Activated CD4-positive, alpha-beta T cell treated with anti-CD3 and anti-CD28 coated beads, Interleukin-2, amount 10 ng/mL, durations not matched to agents 7 days and 5 days (primary cell): ENCODE measurements at regions not wholly inside any gene's neighbourhood (a gene's known extent, or its start where the extent isn't known, plus 50 kb on each side); places are given as distances from the start of the nearest gene placed in this dataset.

Experiments
- CTCF ChIA-PET: fragments of 350-600 bp; sonication (Branson Sonifier 250); formaldehyde crosslinking; loops from one replicate; lab custom pipeline; 2021; ENCODE audit warnings: antibody characterized with exemption; lab: Charles Lee
- POLR2A ChIA-PET: fragments of 350-600 bp; sonication (Branson Sonifier 250); formaldehyde crosslinking; loops from one replicate; lab custom pipeline; 2021; ENCODE audit warnings: antibody characterized with exemption; lab: Charles Lee
- DNase-seq: peaks from one replicate; pipeline ENCODE4 v3.0.0-alpha.2; 2020
- H3K27ac Mint-ChIP-seq: one replicate; pipeline ENCODE4 v1.8.0; 2021; ENCODE audit warnings: mild to moderate bottlenecking, moderate library complexity, mixed read lengths
- H3K27me3 Mint-ChIP-seq: one replicate; pipeline ENCODE4 v1.8.0; 2021; ENCODE audit warnings: mixed read lengths
- H3K36me3 Mint-ChIP-seq: one replicate; pipeline ENCODE4 v1.8.0; 2021; ENCODE audit warnings: low read depth, mixed read lengths
- H3K4me1 Mint-ChIP-seq: one replicate; pipeline ENCODE4 v1.8.0; 2021; ENCODE audit warnings: mixed read lengths
- H3K4me3 Mint-ChIP-seq: one replicate; pipeline ENCODE4 v1.8.0; 2021; ENCODE audit warnings: mild to moderate bottlenecking, moderate library complexity, mixed read lengths
- H3K9me3 Mint-ChIP-seq: one replicate; pipeline ENCODE4 v1.8.0; 2021; ENCODE audit warnings: mixed read lengths

GRCh38 chr15:31263751-31264558, 62.7 kb upstream of the KLF13 start:
- Mint-ChIP-seq H3K36me3 (peaks cover 10% of the 10 kb centered on the region), H3K4me3 (peak overlapping the region; percentile 43), H3K4me1 (peaks cover 93% of the 10 kb centered on the region), H3K27me3 (peaks cover 3% of the 10 kb centered on the region), H3K9me3 (no peaks in the 10 kb centered on the region), H3K27ac (peak overlapping the region; percentile 98)
- ChIA-PET POLR2A (no interaction called here), CTCF (interaction anchor here (1.0 to 10.0 kb wide), 7 partner anchors 10 to 225 kb away, joined by 3 to 49 read pairs (median 4); no protein-coding TSS in a partner anchor)
- DNase-seq, result peak; percentile 80

GRCh38 chr15:31264559-31265089, 62.0 kb upstream of the KLF13 start:
- peaks cover 93% of the 10 kb centered on the region for H3K4me1 Mint-ChIP-seq
- DNase-seq, result peak; percentile 5

GRCh38 chr15:31265090-31265870, 61.4 kb upstream of the KLF13 start:
- DNase-seq, result peak; percentile 6
- ChIA-PET CTCF (interaction anchor here (1.4 to 10.0 kb wide), 3 partner anchors 11 to 212 kb away, joined by 3 to 49 read pairs (median 5); no protein-coding TSS in a partner anchor), POLR2A (no interaction called here)
- H3K27me3 Mint-ChIP-seq, result no peaks in the 10 kb centered on the region
- H3K36me3 Mint-ChIP-seq, result peaks cover 11% of the 10 kb centered on the region
- peak overlapping the region; percentile 98 for H3K27ac Mint-ChIP-seq
- H3K4me1 Mint-ChIP-seq, result peaks cover 96% of the 10 kb centered on the region
- H3K9me3 Mint-ChIP-seq, result no peaks in the 10 kb centered on the region
- H3K4me3 Mint-ChIP-seq, result peak overlapping the region; percentile 16

More at GRCh38 chr15:31264559-31265089, 62.0 kb upstream of the KLF13 start:
- peak overlapping the region; percentile 98 for H3K27ac Mint-ChIP-seq
- CTCF ChIA-PET, result interaction anchor here (1.0 to 10.0 kb wide), 4 partner anchors 11 to 213 kb away, joined by 3 to 49 read pairs (median 4); no protein-coding TSS in a partner anchor
- no peaks in the 10 kb centered on the region for H3K27me3 Mint-ChIP-seq
- POLR2A ChIA-PET, result no interaction called here
- H3K36me3 Mint-ChIP-seq, result peaks cover 10% of the 10 kb centered on the region
- H3K9me3 Mint-ChIP-seq, result no peaks in the 10 kb centered on the region
- H3K4me3 Mint-ChIP-seq, result peak overlapping the region; percentile 43

GRCh38 chr15:31265871-31266711, 60.5 kb upstream of the KLF13 start:
- CTCF ChIA-PET, result interaction anchor here (0.6 to 10.0 kb wide), 9 partner anchors 12 to 223 kb away, joined by 3 to 49 read pairs (median 3); no protein-coding TSS in a partner anchor
- no peaks in the 10 kb centered on the region for H3K27me3 Mint-ChIP-seq

GRCh38 chr15:31266712-31267111, 59.9 kb upstream of the KLF13 start:
- H3K4me1 Mint-ChIP-seq, result peaks cover 97% of the 10 kb centered on the region
- ChIA-PET POLR2A (no interaction called here), CTCF (interaction anchor here (0.6 to 10.0 kb wide), 8 partner anchors 11 to 222 kb away, joined by 3 to 49 read pairs (median 4); no protein-coding TSS in a partner anchor)
- no peak for DNase-seq
- no peaks in the 10 kb centered on the region for H3K27me3 Mint-ChIP-seq
- H3K36me3 Mint-ChIP-seq, result peaks cover 11% of the 10 kb centered on the region
- peak overlapping the region; percentile 98 for H3K27ac Mint-ChIP-seq
- no peaks in the 10 kb centered on the region for H3K9me3 Mint-ChIP-seq
- peak overlapping the region; percentile 60 for H3K4me3 Mint-ChIP-seq

More at GRCh38 chr15:31265871-31266711, 60.5 kb upstream of the KLF13 start:
- Mint-ChIP-seq H3K27ac (peak overlapping the region; percentile 98), H3K4me1 (peaks cover 97% of the 10 kb centered on the region), H3K36me3 (peaks cover 11% of the 10 kb centered on the region), H3K4me3 (peak overlapping the region; percentile 60), H3K9me3 (no peaks in the 10 kb centered on the region)
- POLR2A ChIA-PET, result no interaction called here
- DNase-seq, result peak; percentile 89

GRCh38 chr15:31267161-31268107, 59.2 kb upstream of the KLF13 start:
- H3K9me3 Mint-ChIP-seq, result no peaks in the 10 kb centered on the region
- H3K27ac Mint-ChIP-seq, result peak overlapping the region; percentile 98
- peak overlapping the region; percentile 60 for H3K4me3 Mint-ChIP-seq
- ChIA-PET POLR2A (no interaction called here), CTCF (interaction anchor here (0.6 to 10.0 kb wide), 10 partner anchors 9 to 221 kb away, joined by 3 to 49 read pairs (median 3); no protein-coding TSS in a partner anchor)
- H3K27me3 Mint-ChIP-seq, result no peaks in the 10 kb centered on the region
- H3K36me3 Mint-ChIP-seq, result peaks cover 11% of the 10 kb centered on the region
- peak; percentile 6 for DNase-seq
- H3K4me1 Mint-ChIP-seq, result peaks cover 92% of the 10 kb centered on the region

GRCh38 chr15:31268108-31268501, 58.5 kb upstream of the KLF13 start:
- H3K4me3 Mint-ChIP-seq, result no peak overlapping the region
- peaks cover 87% of the 10 kb centered on the region for H3K4me1 Mint-ChIP-seq
- H3K27ac Mint-ChIP-seq, result peak overlapping the region; percentile 98
- H3K9me3 Mint-ChIP-seq, result no peaks in the 10 kb centered on the region
- ChIA-PET POLR2A (no interaction called here), CTCF (interaction anchor here (0.9 to 10.0 kb wide), 5 partner anchors 10 to 79 kb away, joined by 3 to 49 read pairs (median 3); no protein-coding TSS in a partner anchor)
- DNase-seq, result peak; percentile 5
- H3K27me3 Mint-ChIP-seq, result no peaks in the 10 kb centered on the region
- H3K36me3 Mint-ChIP-seq, result peaks cover 11% of the 10 kb centered on the region

- DNase-seq, result peak; percentile 5
- no peak overlapping the region for H3K4me3 Mint-ChIP-seq
Measured at GRCh38 chr15:31268911-31269784, 57.5 kb upstream of the KLF13 start.

GRCh38 chr15:31269816-31270575, 56.6 kb upstream of the KLF13 start:
- Mint-ChIP-seq H3K27ac (peak overlapping the region; percentile 77), H3K4me1 (peaks cover 83% of the 10 kb centered on the region), H3K27me3 (no peaks in the 10 kb centered on the region), H3K9me3 (no peaks in the 10 kb centered on the region), H3K4me3 (no peak overlapping the region), H3K36me3 (peaks cover 11% of the 10 kb centered on the region)
- DNase-seq, result peak; percentile 5
- CTCF ChIA-PET, result interaction anchor here (1.0 to 10.0 kb wide), 4 partner anchors 9 to 55 kb away, joined by 3 to 49 read pairs (median 4); no protein-coding TSS in a partner anchor
- POLR2A ChIA-PET, result no interaction called here

More at GRCh38 chr15:31268911-31269784, 57.5 kb upstream of the KLF13 start:
- POLR2A ChIA-PET, result interaction anchor here (0.8 kb wide), 1 partner anchor 255 kb away, joined by 3 read pairs; no protein-coding TSS in a partner anchor
- H3K9me3 Mint-ChIP-seq, result no peaks in the 10 kb centered on the region
- H3K4me1 Mint-ChIP-seq, result peaks cover 84% of the 10 kb centered on the region
- peak overlapping the region; percentile 41 for H3K27ac Mint-ChIP-seq
- H3K27me3 Mint-ChIP-seq, result no peaks in the 10 kb centered on the region
- CTCF ChIA-PET, result interaction anchor here (0.9 to 10.0 kb wide), 5 partner anchors 8 to 78 kb away, joined by 3 to 49 read pairs (median 5); no protein-coding TSS in a partner anchor
- peaks cover 11% of the 10 kb centered on the region for H3K36me3 Mint-ChIP-seq
